ENCODE measurements at regions not wholly inside any gene's neighbourhood (a gene's known extent, or its start where the extent isn't known, plus 50 kb on each side); places are given as distances from the start of the nearest gene placed in this dataset.

DNA sequence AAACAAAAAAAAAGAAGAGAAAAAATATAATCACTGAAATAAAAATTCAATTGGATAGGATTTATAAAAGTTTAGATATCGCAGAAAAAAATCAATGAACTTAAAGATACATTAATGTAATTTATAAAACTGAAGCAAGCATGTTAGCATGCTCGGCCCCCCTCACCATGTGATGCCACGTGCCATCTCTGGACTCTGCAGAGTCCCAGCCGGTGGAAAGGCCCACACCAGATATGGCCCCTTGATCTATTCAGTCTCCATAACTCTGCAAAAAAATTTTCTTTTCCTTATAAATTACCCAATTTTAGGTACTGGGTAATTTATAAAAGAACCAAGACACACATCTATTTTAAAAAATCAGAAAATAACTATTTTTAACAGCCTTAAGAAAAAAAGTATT, 476.0 kb upstream of the ANO3 start:
- FAIRE-seq: no peak
- Histone ChIP-seq H3K4me2 (no peak overlapping the region), H3K4me3 (no peak overlapping the region), H3K4me1 (no peaks in the 10 kb centered on the region), H3K9me3 (no peaks in the 10 kb centered on the region), H3K27ac (no peak overlapping the region)
- 38% methylated on average over 4 of the region's 4 CpGs for WGBS (ENCODE audit: missing lambda C conversion rate)
- ChIA-PET POLR2A (no interaction called here), CTCF (no interaction called here)
- DNase-seq (ENCODE audit: low read depth in 1 of 2, low spot score in 1 of 2): no peak
- ATAC-seq: no peak
- TF ChIP-seq KDM1A (IDR thresholded peaks at IDR 0.05; ENCODE audit: low read depth): no peak
- TF ChIP-seq EP300 (IDR thresholded peaks at IDR 0.05): no peak
- no peak for TF ChIP-seq HOXA7 (CRISPR knock-in tag; IDR thresholded peaks at IDR 0.05)
- TF ChIP-seq ZC3H11A (IDR thresholded peaks at IDR 0.05): no peak

DNA sequence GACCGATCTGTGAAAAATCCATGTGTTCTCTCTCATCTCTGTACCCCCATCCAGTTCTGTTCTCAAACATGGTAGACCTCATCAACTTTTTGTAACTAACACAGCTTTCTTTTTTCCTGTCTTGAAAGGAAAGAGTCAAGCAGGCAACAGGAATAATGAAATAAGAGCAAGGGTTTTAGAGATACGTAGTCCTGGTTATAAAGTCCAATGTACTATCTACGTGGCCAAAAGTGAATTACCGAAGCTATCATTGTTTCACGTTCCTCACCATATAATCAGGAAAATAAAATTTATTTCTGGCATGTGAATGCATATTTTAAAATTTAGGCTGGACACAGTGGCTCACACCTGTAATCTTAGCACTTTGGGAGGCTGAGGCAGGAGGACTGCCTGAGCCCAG, 472.2 kb upstream of the ANO3 start:
- CTCF ChIA-PET: no interaction called here
- TF ChIP-seq, protein P1, sequence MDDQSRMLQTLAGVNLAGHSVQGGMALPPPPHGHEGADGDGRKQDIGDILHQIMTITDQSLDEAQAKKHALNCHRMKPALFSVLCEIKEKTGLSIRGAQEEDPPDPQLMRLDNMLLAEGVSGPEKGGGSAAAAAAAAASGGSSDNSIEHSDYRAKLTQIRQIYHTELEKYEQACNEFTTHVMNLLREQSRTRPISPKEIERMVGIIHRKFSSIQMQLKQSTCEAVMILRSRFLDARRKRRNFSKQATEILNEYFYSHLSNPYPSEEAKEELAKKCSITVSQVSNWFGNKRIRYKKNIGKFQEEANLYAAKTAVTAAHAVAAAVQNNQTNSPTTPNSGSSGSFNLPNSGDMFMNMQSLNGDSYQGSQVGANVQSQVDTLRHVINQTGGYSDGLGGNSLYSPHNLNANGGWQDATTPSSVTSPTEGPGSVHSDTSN (IDR thresholded peaks at IDR 0.05): no peak
- no peak for TF ChIP-seq PHF8 (IDR thresholded peaks at IDR 0.05; ENCODE audit: borderline replicate concordance, low read depth)
- no peak for TF ChIP-seq TFCP2L1 (CRISPR knock-in tag; IDR thresholded peaks at IDR 0.05)
- no peak for TF ChIP-seq SMC3 (IDR thresholded peaks at IDR 0.05)
- TF ChIP-seq RNF2 (IDR thresholded peaks at IDR 0.05; ENCODE audit: borderline replicate concordance, low read depth): no peak
- no peak for TF ChIP-seq HEYL (CRISPR knock-in tag; IDR thresholded peaks at IDR 0.05)
- TF ChIP-seq BHLHE40 (IDR thresholded peaks at IDR 0.05; ENCODE audit: low read depth, low read length): no peak
- TF ChIP-seq ZC3H11A (IDR thresholded peaks at IDR 0.05): no peak
- TF ChIP-seq TP53 (CRISPR knock-in tag; IDR thresholded peaks at IDR 0.05): no peak
- no peak for TF ChIP-seq CHD2 (IDR thresholded peaks at IDR 0.05; ENCODE audit: low read length, partially characterized antibody)
- no peak for TF ChIP-seq CHD4 (IDR thresholded peaks at IDR 0.05; ENCODE audit: borderline replicate concordance)
- TF ChIP-seq MAZ (IDR thresholded peaks at IDR 0.05; ENCODE audit: borderline replicate concordance, low read depth, low read length): no peak
- TF ChIP-seq, protein P2, sequence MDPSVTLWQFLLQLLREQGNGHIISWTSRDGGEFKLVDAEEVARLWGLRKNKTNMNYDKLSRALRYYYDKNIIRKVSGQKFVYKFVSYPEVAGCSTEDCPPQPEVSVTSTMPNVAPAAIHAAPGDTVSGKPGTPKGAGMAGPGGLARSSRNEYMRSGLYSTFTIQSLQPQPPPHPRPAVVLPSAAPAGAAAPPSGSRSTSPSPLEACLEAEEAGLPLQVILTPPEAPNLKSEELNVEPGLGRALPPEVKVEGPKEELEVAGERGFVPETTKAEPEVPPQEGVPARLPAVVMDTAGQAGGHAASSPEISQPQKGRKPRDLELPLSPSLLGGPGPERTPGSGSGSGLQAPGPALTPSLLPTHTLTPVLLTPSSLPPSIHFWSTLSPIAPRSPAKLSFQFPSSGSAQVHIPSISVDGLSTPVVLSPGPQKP (IDR thresholded peaks at IDR 0.05; ENCODE audit: low read depth, low read length): no peak
- TF ChIP-seq KDM5A (IDR thresholded peaks at IDR 0.05): no peak
- TF ChIP-seq JUN (IDR thresholded peaks at IDR 0.05): no peak
- TF ChIP-seq EHF (CRISPR knock-in tag; IDR thresholded peaks at IDR 0.05): no peak
- no peak for TF ChIP-seq POLR2A (IDR thresholded peaks at IDR 0.05; ENCODE audit: low read length)
- no peak for TF ChIP-seq RFX5 (IDR thresholded peaks at IDR 0.05)
- TF ChIP-seq JUNB (IDR thresholded peaks at IDR 0.05): no peak
- no peak for FAIRE-seq
- no peak overlapping the region for H3K4me3 ChIP-seq
- H3K9me3 ChIP-seq: no peaks in the 10 kb centered on the region
- no peak for ATAC-seq
- DNase-seq (ENCODE audit: low read depth in 1 of 2, low spot score in 1 of 2): no peak
- H3K27ac ChIP-seq: no peak overlapping the region
- 7% methylated on average over 5 of the region's 5 CpGs for WGBS (ENCODE audit: missing lambda C conversion rate)
- POLR2A ChIA-PET: no interaction called here
- H3K4me1 ChIP-seq: no peaks in the 10 kb centered on the region
- H3K4me2 ChIP-seq: no peak overlapping the region

DNA sequence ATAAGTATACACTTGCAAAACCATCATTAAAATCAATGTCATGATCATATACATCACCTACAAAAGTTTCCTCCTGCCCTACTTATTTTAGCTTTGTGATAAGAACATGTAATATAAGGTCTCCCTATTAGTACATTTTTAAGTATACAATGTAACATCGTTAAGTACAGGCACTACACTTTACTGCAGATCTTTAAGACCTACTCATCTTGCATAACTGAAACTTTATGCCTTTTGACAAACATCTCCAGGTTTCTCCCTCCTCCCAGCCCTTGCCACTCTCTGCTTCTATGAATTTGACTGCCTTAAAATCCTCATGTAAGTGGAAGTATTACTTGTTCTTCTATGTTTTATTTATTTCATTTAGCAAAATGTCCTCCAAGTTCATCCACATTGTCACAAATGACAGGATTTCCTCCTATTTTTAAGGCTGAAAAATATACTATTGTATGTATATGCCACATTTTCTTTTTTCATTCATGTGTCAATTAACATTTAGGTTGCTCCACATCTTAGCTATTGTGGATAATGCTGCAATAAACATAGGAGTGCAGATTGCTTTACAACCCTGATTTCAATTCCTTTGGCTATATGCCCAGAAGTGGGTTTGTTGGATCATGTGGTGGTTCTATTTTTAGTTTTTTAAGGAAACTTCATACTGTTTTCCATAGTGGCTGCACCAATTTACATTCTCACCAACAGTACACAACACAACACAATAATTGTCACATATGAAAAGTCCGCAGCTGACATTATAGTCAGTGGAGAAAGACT, 471.1 kb upstream of the ANO3 start:
- ATAC-seq (no peak), FAIRE-seq (no peak), DNase-seq (ENCODE audit: low read depth in 1 of 2, low spot score in 1 of 2) (no peak)
- WGBS (ENCODE audit: missing lambda C conversion rate): 13% methylated on average over 2 of the region's 2 CpGs
- Histone ChIP-seq H3K4me2 (no peak overlapping the region), H3K4me1 (no peaks in the 10 kb centered on the region), H3K4me3 (no peak overlapping the region), H3K9me3 (no peaks in the 10 kb centered on the region), H3K27ac (no peak overlapping the region)
- POLR2A ChIA-PET: no interaction called here
- no peak for TF ChIP-seq NPAS2 (CRISPR knock-in tag; IDR thresholded peaks at IDR 0.05; ENCODE audit: borderline replicate concordance)
- no peak for TF ChIP-seq CBX2 (IDR thresholded peaks at IDR 0.05; ENCODE audit: borderline replicate concordance, low read depth)
- no peak for TF ChIP-seq ESRRA (IDR thresholded peaks at IDR 0.05; ENCODE audit: borderline replicate concordance, low read length)
- TF ChIP-seq EHMT2 (IDR thresholded peaks at IDR 0.05; ENCODE audit: low read depth): no peak
- TF ChIP-seq CHD2 (IDR thresholded peaks at IDR 0.05; ENCODE audit: low read length, partially characterized antibody): no peak
- CTCF ChIA-PET: no interaction called here

All from A549 (cell line).